ENCODE measurements at regions not wholly inside any gene's neighbourhood (a gene's known extent, or its start where the extent isn't known, plus 50 kb on each side); places are given as distances from the start of the nearest gene placed in this dataset.

DNA sequence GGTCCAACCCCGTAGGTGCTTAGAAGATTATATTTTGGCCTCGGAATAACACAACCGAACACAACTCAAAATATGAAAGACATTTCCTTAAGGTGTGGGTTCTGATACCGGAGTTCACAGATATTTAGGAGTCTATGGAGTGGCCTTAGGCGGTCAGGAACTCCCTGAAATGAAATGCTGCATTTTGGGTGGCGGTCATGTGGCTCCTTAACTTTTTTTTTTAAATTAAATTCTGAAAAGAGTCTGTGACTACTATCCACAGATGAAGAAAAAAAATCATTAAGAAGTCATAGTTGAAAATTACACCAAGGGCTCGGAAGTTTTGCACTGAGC, 290.9 kb upstream of the NFE2L3 start:
- no peak for TF ChIP-seq POLR2AphosphoS5 (IDR thresholded peaks at IDR 0.05)
- TF ChIP-seq, protein P1, sequence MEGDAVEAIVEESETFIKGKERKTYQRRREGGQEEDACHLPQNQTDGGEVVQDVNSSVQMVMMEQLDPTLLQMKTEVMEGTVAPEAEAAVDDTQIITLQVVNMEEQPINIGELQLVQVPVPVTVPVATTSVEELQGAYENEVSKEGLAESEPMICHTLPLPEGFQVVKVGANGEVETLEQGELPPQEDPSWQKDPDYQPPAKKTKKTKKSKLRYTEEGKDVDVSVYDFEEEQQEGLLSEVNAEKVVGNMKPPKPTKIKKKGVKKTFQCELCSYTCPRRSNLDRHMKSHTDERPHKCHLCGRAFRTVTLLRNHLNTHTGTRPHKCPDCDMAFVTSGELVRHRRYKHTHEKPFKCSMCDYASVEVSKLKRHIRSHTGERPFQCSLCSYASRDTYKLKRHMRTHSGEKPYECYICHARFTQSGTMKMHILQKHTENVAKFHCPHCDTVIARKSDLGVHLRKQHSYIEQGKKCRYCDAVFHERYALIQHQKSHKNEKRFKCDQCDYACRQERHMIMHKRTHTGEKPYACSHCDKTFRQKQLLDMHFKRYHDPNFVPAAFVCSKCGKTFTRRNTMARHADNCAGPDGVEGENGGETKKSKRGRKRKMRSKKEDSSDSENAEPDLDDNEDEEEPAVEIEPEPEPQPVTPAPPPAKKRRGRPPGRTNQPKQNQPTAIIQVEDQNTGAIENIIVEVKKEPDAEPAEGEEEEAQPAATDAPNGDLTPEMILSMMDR (IDR thresholded peaks at IDR 0.05), result no peak
- TF ChIP-seq POLR2A (IDR thresholded peaks at IDR 0.05), result no peak
- TF ChIP-seq EP300 (IDR thresholded peaks at IDR 0.05), result no peak

All from gastroesophageal sphincter (tissue), 3 donors.